ENCODE measurements at regions not wholly inside any gene's neighbourhood (a gene's known extent, or its start where the extent isn't known, plus 50 kb on each side); places are given as distances from the start of the nearest gene placed in this dataset.

- Histone ChIP-seq H3K9me3 (no peaks in the 10 kb centered on the region), H3K4me1 (no peaks in the 10 kb centered on the region), H3K36me3 (ENCODE audit: low read depth, missing control alignments) (no peaks in the 10 kb centered on the region), H3K27ac (no peak overlapping the region), H3K27me3 (no peaks in the 10 kb centered on the region), H3K4me3 (no peak overlapping the region)
- WGBS, 2 donors, result 69 to 76% methylated on average over 3 of the region's 3 CpGs
- DNase-seq, result no peak
- intact Hi-C loops (cut with DNase I; ENCODE audit: low total_unique reads), result no loop called here
- no peak for TF ChIP-seq POLR2A (IDR thresholded peaks at IDR 0.05)
- TF ChIP-seq, protein P1, sequence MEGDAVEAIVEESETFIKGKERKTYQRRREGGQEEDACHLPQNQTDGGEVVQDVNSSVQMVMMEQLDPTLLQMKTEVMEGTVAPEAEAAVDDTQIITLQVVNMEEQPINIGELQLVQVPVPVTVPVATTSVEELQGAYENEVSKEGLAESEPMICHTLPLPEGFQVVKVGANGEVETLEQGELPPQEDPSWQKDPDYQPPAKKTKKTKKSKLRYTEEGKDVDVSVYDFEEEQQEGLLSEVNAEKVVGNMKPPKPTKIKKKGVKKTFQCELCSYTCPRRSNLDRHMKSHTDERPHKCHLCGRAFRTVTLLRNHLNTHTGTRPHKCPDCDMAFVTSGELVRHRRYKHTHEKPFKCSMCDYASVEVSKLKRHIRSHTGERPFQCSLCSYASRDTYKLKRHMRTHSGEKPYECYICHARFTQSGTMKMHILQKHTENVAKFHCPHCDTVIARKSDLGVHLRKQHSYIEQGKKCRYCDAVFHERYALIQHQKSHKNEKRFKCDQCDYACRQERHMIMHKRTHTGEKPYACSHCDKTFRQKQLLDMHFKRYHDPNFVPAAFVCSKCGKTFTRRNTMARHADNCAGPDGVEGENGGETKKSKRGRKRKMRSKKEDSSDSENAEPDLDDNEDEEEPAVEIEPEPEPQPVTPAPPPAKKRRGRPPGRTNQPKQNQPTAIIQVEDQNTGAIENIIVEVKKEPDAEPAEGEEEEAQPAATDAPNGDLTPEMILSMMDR (IDR thresholded peaks at IDR 0.05), result no peak
Observed at GRCh38 chr10:109205929-109206585, 717.3 kb downstream of the XPNPEP1 start.

GRCh38 chr10:109203646-109204353 lies 719.5 kb downstream of the XPNPEP1 start:
- 86 to 87% methylated on average over 3 of the region's 3 CpGs for WGBS, 2 donors
- H3K27me3 ChIP-seq, result no peaks in the 10 kb centered on the region
- no peak overlapping the region for H3K4me3 ChIP-seq
- DNase-seq, result no peak
- intact Hi-C loops (cut with DNase I; ENCODE audit: low total_unique reads), result no loop called here
- no peaks in the 10 kb centered on the region for H3K9me3 ChIP-seq
- no peak for TF ChIP-seq POLR2A (IDR thresholded peaks at IDR 0.05)
- TF ChIP-seq, protein P1 (IDR thresholded peaks at IDR 0.05), result no peak
- H3K27ac ChIP-seq, result no peak overlapping the region
- H3K4me1 ChIP-seq, result no peaks in the 10 kb centered on the region
- H3K36me3 ChIP-seq (ENCODE audit: low read depth, missing control alignments), result no peaks in the 10 kb centered on the region

- intact Hi-C loops (cut with DNase I; ENCODE audit: low total_unique reads), result no loop called here
- Histone ChIP-seq H3K27ac (no peak overlapping the region), H3K27me3 (no peaks in the 10 kb centered on the region), H3K4me1 (no peaks in the 10 kb centered on the region), H3K9me3 (no peaks in the 10 kb centered on the region), H3K4me3 (no peak overlapping the region), H3K36me3 (ENCODE audit: low read depth, missing control alignments) (no peaks in the 10 kb centered on the region)
- 68 to 74% methylated on average over 3 of the region's 3 CpGs for WGBS, 2 donors
- TF ChIP-seq POLR2A (IDR thresholded peaks at IDR 0.05), result no peak
- TF ChIP-seq, protein P1 (IDR thresholded peaks at IDR 0.05), result no peak
- no peak for DNase-seq
Observed at GRCh38 chr10:109202111-109202510, 721.2 kb downstream of the XPNPEP1 start.

DNA sequence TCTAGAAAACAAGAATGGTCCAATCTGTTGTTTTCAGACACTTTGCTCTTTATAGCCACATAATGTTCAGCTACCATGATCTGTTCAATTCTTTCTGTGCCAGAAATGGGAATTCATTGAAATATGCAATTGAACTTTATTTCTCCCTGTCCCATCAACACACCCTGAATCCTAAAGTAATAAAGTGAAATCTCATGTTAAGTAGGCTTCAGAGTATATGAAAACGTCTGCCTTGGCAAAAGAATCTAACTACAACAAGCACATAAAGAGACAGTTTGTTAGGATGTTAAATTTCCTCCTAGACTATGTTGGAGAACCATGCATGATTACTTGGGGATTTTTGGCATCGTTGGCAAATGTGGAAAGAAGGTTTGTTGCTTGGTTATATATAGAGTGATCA lies 722.7 kb downstream of the XPNPEP1 start:
- Histone ChIP-seq H3K27me3 (no peaks in the 10 kb centered on the region), H3K9me3 (no peaks in the 10 kb centered on the region), H3K36me3 (ENCODE audit: low read depth, missing control alignments) (no peaks in the 10 kb centered on the region), H3K27ac (no peak overlapping the region), H3K4me3 (no peak overlapping the region), H3K4me1 (no peaks in the 10 kb centered on the region)
- no peak for DNase-seq
- intact Hi-C loops (cut with DNase I; ENCODE audit: low total_unique reads), result no loop called here
- 73 to 74% methylated on average over 2 of the region's 2 CpGs for WGBS, 2 donors
- TF ChIP-seq, protein P1 (IDR thresholded peaks at IDR 0.05), result no peak
- TF ChIP-seq POLR2A (IDR thresholded peaks at IDR 0.05), result no peak

Data from testis (tissue), 2 donors.